Fibroblast of lung (primary cell): ENCODE measurements at regions not wholly inside any gene's neighbourhood (a gene's known extent, or its start where the extent isn't known, plus 50 kb on each side); places are given as distances from the start of the nearest gene placed in this dataset.

ENCODE experiments used
- EZH2 ChIP-seq: IDR thresholded peaks from 2 replicates; pipeline ENCODE4 v1.5.1; 2012; ENCODE audit warnings: low read length, control low read depth, mild to moderate bottlenecking; ENCODE audit errors: missing control alignments
- TF ChIP-seq, protein P1 (sequence below), 2 donors: IDR thresholded peaks in 1 of 2; conservative IDR thresholded peaks in 1 of 2; 1 replicate in 1 of 2; 2 replicates in 1 of 2; pipeline ENCODE4 v1.5.1; 2011 to 2012; ENCODE audit warnings: low read length in 2 of 2, control low read depth in 1 of 2, inconsistent platforms in 1 of 2, low read depth in 1 of 2, mild to moderate bottlenecking in 1 of 2

DNA sequence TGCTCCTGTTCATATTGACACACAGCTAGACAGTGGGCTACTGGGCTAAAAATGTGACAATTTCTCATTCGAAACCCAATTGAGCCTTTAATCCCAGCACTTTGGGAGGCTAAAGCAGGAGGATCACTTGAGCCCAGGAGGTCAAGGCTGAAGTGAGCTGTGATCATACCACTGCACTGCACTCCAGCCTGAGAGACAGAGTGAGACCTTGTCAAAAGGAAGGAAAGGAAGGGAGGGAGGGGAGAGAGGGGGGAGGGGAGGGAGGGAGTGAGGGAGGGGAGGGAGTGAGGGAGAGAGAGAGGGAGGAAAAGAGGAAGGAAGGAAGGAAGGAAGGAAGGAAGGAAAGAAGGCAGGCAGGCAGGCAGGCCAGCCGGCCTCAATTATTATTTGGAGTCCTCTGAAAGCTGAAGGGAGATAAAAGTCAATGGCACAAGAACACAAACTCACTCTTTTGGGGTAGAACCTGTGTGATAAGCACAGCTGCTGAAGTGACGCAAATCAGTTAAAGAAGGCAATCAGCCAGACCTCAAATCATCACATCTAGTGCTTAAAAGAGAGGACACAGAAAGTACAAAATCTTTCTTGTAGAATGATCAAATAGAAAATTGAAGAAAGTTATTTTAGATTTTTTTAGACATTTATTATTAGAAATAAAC lies 98.1 kb downstream of the CCDC71L start:
- TF ChIP-seq, protein P1, sequence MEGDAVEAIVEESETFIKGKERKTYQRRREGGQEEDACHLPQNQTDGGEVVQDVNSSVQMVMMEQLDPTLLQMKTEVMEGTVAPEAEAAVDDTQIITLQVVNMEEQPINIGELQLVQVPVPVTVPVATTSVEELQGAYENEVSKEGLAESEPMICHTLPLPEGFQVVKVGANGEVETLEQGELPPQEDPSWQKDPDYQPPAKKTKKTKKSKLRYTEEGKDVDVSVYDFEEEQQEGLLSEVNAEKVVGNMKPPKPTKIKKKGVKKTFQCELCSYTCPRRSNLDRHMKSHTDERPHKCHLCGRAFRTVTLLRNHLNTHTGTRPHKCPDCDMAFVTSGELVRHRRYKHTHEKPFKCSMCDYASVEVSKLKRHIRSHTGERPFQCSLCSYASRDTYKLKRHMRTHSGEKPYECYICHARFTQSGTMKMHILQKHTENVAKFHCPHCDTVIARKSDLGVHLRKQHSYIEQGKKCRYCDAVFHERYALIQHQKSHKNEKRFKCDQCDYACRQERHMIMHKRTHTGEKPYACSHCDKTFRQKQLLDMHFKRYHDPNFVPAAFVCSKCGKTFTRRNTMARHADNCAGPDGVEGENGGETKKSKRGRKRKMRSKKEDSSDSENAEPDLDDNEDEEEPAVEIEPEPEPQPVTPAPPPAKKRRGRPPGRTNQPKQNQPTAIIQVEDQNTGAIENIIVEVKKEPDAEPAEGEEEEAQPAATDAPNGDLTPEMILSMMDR (conservative IDR thresholded peaks at IDR 0.05 in 1 of 2, IDR thresholded peaks at IDR 0.05 in 1 of 2; ENCODE audit: low read depth in 1 of 2, low read length in 2 of 2), result no peak
- TF ChIP-seq EZH2, result no peak
